ENCODE measurements at regions not wholly inside any gene's neighbourhood (a gene's known extent, or its start where the extent isn't known, plus 50 kb on each side); places are given as distances from the start of the nearest gene placed in this dataset.

- H3K9me3 ChIP-seq = no peaks in the 10 kb centered on the region
- H3K4me3 ChIP-seq (ENCODE audit: low read depth in 2 of 2, low read length in 1 of 2) = no peak overlapping the region
- H2AFZ ChIP-seq (ENCODE audit: low read depth) = no peak overlapping the region
- 73% methylated on average over 13 of the region's 17 CpGs for WGBS (ENCODE audit: low lambda C conversion rate)
- H3K27ac ChIP-seq (ENCODE audit: low read depth in 2 of 2, low read length in 1 of 2) = no peak overlapping the region
- H3K79me2 ChIP-seq (ENCODE audit: insufficient read depth) = no peaks in the 10 kb centered on the region
- no peaks in the 10 kb centered on the region for H3K9me2 ChIP-seq
- no peaks in the 10 kb centered on the region for H3F3A ChIP-seq (replicated peaks; ENCODE audit: insufficient read depth)
- POLR2A ChIA-PET = no interaction called here
- H3K9ac ChIP-seq = no peak overlapping the region
- TF ChIP-seq ZBTB33 (IDR thresholded peaks at IDR 0.05; ENCODE audit: borderline replicate concordance, low read depth) (no peak), EZH2phosphoT487 (IDR thresholded peaks at IDR 0.05; ENCODE audit: borderline replicate concordance, low read depth) (no peak), REST (IDR thresholded peaks at IDR 0.05; ENCODE audit: low read depth, low read length) (no peak), MXI1 (IDR thresholded peaks at IDR 0.05; ENCODE audit: low read depth, low read length) (no peak), SMC3 (IDR thresholded peaks at IDR 0.05; ENCODE audit: low read depth, low read length) (no peak), GATA2 (CRISPR knock-in tag; IDR thresholded peaks at IDR 0.05) (no peak)
- peak; percentile 28 for DNase-seq
- H3K4me2 ChIP-seq = no peak overlapping the region
- CTCF ChIA-PET = no interaction called here
- H3K4me1 ChIP-seq (ENCODE audit: control insufficient read depth in 1 of 2, insufficient read depth in 2 of 2, low read depth in 1 of 2, low read length in 1 of 2) = peaks cover 0 to 32% of the 10 kb centered on the region in 2 experiments; a peak in 2 of 4 replicates
- H3K27me3 ChIP-seq (ENCODE audit: insufficient read depth) = no peaks in the 10 kb centered on the region
- no peaks in the 10 kb centered on the region for H3K36me3 ChIP-seq (replicated peaks in 1 of 2; ENCODE audit: control insufficient read depth in 1 of 2, insufficient read depth in 2 of 2, low read length in 1 of 2)
- no peaks in the 10 kb centered on the region for H4K20me1 ChIP-seq (ENCODE audit: insufficient read depth)
Measured at GRCh38 chr2:240355962-240356361, 79.5 kb upstream of the GPC1 start.

- no peak overlapping the region for H3K4me3 ChIP-seq (ENCODE audit: low read depth in 2 of 2, low read length in 1 of 2)
- no peak overlapping the region for H3K9ac ChIP-seq
- no peaks in the 10 kb centered on the region for H3K27me3 ChIP-seq (ENCODE audit: insufficient read depth)
- ChIA-PET CTCF (no interaction called here), POLR2A (no interaction called here)
- H3K4me2 ChIP-seq = no peak overlapping the region
- H3K4me1 ChIP-seq (ENCODE audit: control insufficient read depth in 1 of 2, insufficient read depth in 2 of 2, low read depth in 1 of 2, low read length in 1 of 2) = peaks cover 0 to 22% of the 10 kb centered on the region in 2 experiments; a peak in 2 of 4 replicates
- no peak overlapping the region for H2AFZ ChIP-seq (ENCODE audit: low read depth)
- H4K20me1 ChIP-seq (ENCODE audit: insufficient read depth) = no peaks in the 10 kb centered on the region
- peak; percentile 22 for DNase-seq
- H3F3A ChIP-seq (replicated peaks; ENCODE audit: insufficient read depth) = no peaks in the 10 kb centered on the region
- H3K79me2 ChIP-seq (ENCODE audit: insufficient read depth) = no peaks in the 10 kb centered on the region
- H3K9me2 ChIP-seq = no peaks in the 10 kb centered on the region
- no peaks in the 10 kb centered on the region for H3K36me3 ChIP-seq (replicated peaks in 1 of 2; ENCODE audit: control insufficient read depth in 1 of 2, insufficient read depth in 2 of 2, low read length in 1 of 2)
- H3K9me3 ChIP-seq = no peaks in the 10 kb centered on the region
- 72% methylated on average over 18 of the region's 26 CpGs for WGBS (ENCODE audit: low lambda C conversion rate)
- H3K27ac ChIP-seq (ENCODE audit: low read depth in 2 of 2, low read length in 1 of 2) = no peak overlapping the region
- TF ChIP-seq GABPA (IDR thresholded peaks at IDR 0.05; ENCODE audit: low read depth) (no peak), NFIC (IDR thresholded peaks at IDR 0.05; ENCODE audit: borderline replicate concordance) (no peak), NRF1 (IDR thresholded peaks at IDR 0.05; ENCODE audit: low read depth, low read length) (no peak), RCOR1 (IDR thresholded peaks at IDR 0.05; ENCODE audit: low read length) (no peak), SMC3 (IDR thresholded peaks at IDR 0.05; ENCODE audit: low read depth, low read length) (no peak), RXRA (IDR thresholded peaks at IDR 0.05; ENCODE audit: borderline replicate concordance, low read depth) (no peak), RAD21 (IDR thresholded peaks at IDR 0.05; ENCODE audit: low read length) (no peak), JUND (IDR thresholded peaks at IDR 0.05) (no peak), TCF12 (IDR thresholded peaks at IDR 0.05) (no peak), YY1 (IDR thresholded peaks at IDR 0.05; ENCODE audit: low read depth) (no peak), REST (IDR thresholded peaks at IDR 0.05; ENCODE audit: low read depth, low read length) (no peak), POLR2AphosphoS5 (IDR thresholded peaks at IDR 0.05; ENCODE audit: low read depth, low read length) (no peak), FOXM1 (IDR thresholded peaks at IDR 0.05; ENCODE audit: low read depth) (no peak), MAX (IDR thresholded peaks at IDR 0.05; ENCODE audit: low read depth) (no peak)
Measured at GRCh38 chr2:240356700-240357640, 78.5 kb upstream of the GPC1 start.

All from SK-N-SH (cell line).